NCI-H82 treated with DMSO at 0.1 percent for 48 hours (cell line): ENCODE measurements at regions not wholly inside any gene's neighbourhood (a gene's known extent, or its start where the extent isn't known, plus 50 kb on each side); places are given as distances from the start of the nearest gene placed in this dataset.
A peak's percentile ranks its signal among the peaks of the same experiment; 100 is the strongest.

Source experiments
- DNase-seq: peaks from one replicate; lab custom pipeline; 2025; ENCODE audit not compliant: unreplicated experiment; lab: John Stamatoyannopoulos, UW

DNA sequence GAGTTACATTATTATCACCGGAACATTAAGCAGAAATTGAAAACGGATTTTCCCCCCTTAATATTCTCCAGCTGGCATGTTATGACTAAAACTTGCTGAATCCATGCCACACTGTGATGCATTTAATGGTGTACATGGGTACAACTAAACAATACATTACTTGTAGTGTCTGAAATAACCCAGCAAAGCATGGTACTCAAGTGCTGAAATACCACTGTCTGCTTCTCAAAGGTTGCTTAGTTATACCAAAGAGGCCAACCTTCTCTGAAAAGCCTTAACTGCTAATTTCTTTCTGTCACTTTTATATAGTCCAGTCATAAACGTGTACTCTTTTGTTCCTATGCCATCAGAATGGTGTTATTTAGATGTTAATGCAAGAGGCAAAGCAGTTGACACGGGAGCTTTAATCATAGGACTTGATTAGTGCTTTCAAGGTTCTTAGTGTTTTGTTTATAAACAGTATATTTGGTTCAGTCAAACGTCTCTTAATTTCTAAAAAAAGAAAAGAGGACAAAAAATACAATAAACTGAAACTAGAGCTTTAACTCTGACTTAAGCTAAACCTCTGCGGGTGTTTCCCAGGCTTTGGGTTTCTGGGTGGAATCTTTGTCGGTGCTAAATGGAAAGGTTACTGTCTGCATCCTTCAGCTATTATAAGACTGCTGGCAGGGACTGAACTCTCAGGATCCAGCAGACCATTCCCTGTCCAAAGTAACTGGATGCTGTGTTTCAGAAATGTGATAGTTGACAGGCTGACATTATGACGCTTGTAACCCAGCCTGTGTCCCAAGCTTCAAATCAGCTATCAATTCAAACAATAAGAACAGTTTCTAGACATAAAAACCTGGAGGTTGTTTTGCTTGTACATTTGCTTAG, 202.6 kb downstream of the PPP1R3A start:
- DNase-seq = no peak

DNA sequence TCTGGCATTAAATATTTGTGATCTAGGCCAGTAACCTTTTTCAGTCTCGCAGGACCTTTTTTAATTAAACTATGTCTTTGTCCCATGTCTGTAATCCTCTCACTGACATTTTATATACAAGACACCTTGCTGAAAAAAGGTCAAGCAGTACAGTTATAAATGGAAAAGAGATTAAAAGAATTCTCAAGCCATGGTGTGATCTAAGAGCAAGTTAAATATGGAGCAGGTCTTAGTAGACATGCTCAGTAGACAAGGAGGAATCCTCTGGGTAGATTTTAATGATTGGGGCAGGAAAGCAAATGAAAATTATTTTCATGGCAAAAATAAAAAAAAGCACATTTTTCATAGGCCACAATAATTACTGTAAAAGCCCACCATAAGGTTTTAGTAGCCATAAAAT, 203.5 kb downstream of the PPP1R3A start:
- no peak for DNase-seq

DNA sequence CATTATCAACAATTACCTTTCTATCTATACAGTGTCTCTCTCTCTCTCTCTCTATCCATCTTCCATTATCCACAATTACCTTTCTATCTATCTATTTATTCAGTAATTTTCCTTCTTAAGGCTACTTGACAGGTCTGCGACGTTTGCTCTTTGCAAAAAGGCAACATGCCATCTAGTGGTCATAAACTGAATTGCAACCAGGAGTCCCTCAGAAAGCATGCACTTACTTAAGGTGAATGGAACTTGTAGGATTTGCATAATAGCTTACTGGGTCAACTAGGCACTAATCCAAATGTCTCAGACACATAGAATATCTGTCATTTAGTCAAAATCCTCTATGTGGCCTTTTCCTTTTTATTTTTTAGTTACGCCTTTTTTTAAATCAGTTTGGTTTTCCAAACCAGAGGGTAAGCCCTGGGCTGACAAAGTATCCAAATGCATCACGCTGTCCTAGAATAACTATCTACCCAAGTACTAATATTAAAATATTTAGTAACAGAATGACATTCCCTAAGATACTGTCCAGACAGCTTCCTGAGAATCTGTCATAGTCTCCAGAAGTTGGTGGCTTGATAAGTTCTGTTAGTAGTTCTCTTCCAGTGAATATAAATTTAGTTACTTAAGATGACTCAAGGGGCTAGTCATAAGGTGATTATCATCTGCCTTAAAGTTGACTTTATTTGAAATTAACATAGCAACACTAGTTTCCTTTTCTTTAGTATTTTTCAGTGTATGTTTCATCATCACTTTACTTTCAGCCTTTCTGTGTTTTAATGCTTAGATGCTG, 208.3 kb downstream of the PPP1R3A start:
- peak; percentile 39 for DNase-seq

DNA sequence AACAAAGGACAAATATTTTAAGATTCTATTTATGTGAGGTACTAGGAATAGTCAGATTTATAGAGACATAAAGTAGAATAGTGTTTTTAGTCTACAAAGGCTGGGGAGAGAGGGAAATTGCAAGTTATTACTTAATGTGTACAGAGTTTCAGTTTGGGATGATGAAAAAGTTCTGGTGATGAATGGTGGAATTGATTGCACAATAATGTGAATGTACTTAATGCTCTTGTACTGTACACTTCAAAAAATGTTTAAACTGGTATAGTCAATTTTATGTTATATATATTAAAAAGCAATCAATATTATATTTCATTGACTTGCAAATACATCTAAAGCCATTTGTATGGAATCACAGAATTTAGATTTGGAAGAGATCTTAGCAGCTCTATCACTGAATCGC, 213.4 kb downstream of the PPP1R3A start:
- DNase-seq = no peak

DNA sequence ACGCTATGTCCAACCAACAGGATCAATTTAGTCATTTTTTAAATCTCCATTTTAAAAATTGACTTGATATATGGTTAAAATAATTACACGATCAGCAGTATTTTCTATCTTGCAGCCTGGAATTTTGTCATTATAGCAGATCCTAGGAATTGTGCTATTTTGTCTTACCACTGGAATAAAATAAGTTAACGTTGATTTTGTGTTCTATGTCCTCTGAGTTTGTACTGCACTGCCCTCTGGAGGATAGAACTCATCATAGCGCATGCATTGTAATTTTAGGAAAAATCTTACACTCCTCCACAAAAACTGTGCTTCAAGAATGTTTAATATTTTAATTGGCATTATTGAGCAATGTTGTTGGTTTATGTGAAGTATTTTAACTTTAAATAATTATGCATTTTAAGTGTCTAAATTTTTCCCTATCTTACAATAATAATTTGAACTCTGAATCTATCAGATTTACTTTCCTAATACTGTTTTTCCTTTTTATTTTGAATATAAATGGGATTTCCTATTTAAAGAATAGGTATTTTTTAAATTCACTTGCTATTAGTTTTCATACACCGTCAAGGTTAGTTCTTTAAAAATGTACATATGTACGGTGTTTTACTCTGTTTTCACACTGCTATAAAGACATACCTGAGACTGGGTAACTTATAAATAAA, 220.1 kb downstream of the PPP1R3A start:
- DNase-seq = no peak

DNA sequence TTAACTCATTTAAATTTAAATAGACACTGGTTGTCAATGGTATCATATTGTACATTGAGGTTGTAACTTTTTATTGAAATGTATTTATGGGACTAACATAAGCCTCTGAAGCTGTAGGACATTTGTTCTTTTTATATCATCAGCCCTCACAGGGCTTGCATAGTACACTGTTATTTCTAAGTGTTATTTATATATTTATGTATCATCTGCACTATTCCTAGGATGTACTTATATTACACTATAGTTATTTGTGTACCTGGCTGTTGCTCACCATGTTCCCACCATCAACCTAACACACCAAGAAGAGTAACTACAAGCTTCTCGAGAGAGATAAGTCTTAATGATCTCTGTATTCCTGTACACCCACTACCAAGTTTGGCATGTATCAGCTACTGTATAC, 224.7 kb downstream of the PPP1R3A start:
- DNase-seq = no peak

DNA sequence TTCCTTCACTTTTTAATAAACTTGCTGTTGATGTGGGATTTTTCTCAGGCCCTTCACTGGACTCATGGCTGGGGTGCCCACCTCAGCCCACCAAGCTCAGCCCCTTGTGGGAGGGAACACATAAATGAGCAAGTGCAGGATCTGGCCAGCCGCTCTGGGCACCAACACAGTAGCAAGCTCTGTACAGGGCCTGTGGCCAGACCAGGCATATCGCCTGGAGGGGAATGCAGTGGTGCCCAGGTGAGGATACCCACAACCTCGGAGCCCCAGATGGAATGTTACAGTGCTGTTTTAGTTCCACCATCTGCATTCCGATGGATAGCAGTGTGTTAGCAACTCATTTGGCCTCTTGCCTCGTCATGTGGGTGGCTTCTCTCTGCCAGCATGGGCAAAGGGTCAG, 234.6 kb downstream of the PPP1R3A start:
- DNase-seq = no peak

DNA sequence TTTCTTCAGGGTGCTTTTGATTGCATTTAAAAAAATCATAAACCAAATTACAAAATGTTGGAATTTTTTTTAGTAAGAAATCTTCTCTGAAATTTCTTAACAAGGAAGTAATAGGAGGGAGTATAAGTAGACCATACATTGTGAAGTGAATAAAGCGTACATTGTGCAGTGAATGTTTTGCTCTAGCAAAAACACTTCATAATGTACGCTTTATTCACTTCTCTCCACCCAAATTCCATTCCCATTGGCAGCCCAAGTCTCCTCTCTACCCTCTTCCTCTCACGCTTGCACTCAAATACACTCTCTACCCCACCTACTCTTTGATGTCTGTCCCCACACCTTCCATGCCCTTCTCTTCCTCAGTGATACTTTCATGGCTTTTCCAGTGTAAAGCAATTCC, 241.0 kb downstream of the PPP1R3A start:
- DNase-seq = no peak

DNA sequence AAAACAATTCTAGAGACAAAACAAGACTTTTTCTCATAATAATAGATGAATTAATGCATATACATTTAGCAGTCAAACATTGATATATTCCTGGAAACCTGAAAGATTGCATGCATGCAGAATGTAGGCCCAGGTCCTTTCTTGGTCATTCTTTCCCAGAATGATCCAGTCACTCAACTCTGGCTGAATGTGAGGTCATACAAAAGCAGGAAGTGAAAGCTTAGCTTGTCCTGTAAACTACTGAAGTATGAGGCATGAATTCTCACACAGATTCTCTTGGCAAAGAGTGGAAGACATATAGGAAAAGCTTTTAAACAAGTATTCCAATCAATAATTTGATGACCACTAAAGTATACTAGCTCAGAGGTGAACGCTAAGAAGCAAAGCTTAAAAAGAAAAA, 253.9 kb downstream of the PPP1R3A start:
- DNase-seq = no peak

DNA sequence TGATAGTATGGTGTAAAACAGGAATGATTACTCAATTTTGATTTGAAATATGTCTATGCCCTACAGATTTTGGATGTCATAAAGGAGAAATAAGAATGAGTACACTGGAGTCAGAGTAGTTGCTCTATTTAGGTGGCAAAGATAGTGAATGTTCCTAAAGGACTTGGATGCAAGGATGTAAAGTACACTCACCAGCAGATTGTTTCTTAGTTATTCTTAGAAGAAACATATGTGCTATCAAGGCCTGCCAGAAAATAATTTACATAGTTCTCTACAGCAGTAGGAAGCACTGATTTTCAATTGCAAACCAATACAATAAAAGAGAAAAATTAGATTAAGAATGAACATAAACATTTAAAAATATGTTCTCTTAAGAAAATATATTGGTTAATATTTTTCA, 259.4 kb downstream of the PPP1R3A start:
- no peak for DNase-seq

DNA sequence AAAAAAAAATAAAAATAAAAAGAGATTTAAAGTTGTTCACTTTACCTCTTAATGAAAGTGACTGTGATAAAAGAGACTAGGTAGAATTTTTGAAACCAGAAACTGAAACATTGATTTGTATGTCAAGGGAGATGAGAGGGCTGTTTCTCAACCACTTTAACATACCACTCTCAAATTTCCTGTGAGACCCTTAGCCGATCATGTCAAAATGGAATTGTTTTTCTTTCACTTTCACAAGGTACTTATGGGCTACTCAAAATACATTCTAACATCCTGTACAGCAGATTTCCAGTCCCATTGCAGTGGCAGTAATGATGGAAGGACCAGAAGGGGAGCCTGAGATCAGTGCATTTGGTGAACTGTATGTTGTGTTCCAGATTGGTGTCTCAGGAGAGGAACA, 261.2 kb downstream of the PPP1R3A start:
- DNase-seq = no peak

DNA sequence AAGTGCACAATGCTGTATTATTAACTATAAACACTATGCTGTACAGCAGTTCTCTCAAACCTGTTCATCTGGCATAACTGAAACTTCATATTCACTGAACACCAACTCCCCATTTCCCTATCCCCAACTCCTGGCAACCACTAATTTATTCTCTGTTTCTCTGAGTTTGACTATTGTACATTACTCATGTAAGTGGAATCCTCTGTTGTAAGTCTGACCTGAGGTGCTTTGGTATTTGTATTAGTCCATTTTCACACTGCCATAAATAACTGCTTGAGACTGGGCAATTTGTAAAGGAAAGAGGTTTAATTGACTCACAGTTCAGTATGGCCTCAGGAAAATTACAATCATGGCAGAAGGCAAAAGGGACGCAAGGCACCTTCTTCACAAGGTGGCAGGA, 266.3 kb downstream of the PPP1R3A start:
- no peak for DNase-seq

DNA sequence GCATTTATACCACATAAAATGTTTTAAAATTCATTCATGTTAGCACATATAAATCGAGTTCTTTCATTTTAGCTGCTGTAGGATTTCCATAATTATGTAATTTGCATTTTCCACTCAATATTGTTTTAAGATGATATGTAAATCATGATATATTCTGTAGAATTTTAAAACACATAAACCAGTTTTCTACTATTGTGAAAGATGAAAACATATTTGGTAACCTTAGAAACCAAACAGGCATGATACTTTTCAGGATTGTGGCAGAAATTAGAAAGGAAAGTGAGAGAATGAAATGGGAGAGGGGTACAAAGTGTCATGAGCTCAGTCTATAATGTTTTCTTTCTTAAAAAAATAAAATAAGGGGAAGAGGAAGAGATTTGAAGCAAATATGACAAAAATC, 269.3 kb downstream of the PPP1R3A start:
- no peak for DNase-seq

DNA sequence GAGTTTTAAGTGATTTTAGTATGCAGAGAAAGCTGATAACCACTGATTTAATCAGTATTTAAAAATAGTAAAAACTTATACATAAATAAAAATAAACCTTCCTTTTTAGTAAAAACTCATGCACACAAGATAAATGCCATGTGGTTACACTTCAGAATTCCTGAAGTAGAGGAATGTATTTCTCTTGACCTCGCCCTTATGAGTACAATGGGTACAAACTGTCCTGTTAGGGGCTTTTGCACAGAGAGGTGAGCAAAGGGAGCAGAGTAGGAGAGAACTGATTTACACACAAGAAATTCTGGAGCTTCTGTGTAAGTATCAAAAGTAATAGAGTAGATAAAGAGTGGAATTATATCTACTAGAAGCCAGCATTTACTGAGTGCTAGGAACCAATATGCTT, 279.6 kb downstream of the PPP1R3A start:
- no peak for DNase-seq

DNA sequence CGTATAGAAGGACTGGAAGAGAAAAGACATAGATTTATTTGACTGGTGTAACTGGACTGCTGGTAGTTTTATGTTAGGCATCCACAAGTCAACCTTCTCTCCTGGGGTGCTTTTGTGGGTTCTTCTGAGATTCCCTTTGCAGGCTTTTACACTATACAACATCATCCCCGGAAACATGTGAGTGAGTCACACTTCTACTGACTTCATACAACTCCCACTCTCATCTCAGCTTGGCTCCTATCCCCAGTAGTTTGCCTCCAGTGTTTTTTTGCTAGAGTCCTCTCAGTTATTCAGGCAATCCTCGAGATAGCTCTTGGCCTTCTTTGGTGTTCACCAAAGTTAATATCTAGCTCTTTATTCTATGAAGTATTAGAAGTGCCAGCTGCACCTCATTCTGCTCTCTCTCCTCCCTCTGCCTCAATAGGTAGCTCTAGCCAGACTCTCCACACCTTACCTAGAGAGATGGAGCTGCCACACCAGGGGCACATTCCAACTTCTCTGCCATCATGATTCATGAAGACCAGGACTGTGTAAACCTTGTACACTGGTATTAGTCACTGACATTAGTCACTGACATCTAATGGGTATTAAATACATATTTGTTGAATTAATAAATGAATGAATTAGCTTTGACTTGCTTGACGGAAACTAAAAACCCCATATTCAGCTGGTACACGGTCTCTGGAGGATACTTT, 281.9 kb downstream of the PPP1R3A start:
- DNase-seq = no peak

DNA sequence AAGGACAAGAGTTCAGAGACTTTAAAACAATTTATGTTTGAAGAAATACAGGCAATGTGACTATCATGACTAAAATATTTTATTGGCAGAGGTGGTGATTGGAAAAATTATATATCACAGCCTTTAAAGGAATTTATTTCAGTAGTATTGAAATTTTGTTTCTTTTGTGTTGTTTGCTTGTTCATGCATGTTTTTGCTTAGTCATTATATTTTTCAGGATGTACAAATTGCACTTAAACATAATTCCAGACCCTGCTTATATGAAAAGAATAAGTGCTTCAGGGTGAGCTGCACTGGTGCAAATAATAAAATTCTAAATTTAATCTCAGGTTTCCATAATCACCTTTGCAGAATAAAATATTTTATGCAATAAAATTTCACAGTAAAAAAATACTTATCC, 283.3 kb downstream of the PPP1R3A start:
- no peak for DNase-seq

DNA sequence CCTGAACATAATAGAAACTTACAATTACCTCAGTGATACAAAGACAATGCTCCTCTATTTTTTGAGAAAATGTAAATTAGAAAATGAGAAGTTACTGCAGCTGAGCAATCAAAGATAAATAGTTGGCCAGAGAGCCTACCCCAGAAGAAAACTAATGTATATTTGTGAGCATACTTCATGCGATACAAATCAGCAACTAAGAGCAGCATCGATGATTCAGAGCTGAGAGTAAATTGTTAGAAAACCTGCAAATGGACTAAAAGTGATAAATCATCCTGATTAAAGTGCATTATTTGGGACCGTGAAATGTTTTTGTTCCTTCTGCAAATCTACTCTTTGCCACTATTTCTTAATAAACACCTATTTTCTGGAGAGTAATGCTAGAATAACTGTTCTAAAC, 285.7 kb downstream of the PPP1R3A start:
- no peak for DNase-seq

DNA sequence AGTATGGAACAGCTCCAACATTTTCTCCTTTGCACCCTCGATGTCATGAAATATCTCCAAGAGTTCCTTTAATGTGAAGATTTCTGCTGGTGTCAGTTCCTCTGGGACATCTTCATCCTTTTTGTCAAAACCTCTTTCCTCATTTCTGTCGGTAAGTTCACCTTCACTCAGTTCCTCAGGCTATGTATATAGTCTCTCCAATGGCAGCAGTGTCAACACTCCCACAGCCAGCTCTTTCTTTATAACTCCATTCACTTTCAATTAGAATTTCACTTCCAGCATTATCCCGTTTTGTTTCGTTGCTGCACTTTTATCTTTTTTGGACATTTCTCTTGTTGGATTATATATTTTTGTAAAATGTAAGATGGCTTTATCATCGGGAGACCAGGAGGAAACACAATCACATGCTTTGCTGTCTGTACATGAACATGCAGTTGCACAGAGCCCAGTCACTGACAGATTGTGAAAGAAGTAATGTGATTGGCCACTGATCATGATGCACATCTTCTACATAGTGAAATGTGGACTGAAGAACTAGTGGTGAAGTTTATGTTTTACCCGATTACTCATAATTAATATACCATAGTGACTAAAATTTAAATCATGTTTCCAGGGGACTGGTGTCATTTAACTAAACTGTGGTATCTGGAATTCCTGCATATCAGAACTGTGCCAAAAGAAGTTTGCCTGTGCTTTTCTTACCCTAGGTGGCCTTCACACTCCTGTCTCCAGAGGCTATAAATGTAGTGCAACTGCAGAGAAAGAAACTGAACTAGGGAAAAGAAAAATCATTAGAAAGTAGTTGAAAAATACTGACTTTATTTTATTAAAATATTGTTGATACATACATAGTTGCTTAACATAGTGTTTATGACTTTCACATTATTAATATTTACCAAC, 289.6 kb downstream of the PPP1R3A start:
- no peak for DNase-seq

DNA sequence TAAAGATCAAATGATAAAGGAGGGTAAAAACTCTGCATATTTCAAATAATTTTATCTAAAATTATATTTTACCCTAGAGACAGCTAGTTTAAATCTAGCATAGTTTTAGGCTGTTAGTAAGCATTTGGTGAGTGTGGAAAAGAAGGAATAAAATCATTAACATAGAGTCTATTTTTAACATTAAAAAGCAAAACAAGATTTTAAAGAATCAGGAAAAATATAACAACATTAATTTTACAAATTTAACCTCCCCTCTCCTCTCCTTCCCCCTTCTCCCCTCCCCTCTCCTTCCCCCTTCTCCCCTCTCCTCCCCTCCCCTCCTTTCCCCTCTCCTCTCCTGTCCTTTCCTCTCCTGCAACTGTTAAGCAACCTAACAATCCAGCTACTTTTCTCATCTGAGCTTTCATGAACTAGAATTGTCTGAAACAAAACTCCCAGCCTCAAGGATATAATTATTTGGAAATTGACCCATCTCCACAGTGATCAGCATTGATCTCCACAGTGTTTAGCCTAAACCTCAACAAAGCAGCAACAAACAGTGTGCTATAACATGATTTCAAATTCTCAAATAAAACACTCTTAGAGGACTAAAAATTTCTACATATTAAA, 293.2 kb downstream of the PPP1R3A start:
- no peak for DNase-seq

DNA sequence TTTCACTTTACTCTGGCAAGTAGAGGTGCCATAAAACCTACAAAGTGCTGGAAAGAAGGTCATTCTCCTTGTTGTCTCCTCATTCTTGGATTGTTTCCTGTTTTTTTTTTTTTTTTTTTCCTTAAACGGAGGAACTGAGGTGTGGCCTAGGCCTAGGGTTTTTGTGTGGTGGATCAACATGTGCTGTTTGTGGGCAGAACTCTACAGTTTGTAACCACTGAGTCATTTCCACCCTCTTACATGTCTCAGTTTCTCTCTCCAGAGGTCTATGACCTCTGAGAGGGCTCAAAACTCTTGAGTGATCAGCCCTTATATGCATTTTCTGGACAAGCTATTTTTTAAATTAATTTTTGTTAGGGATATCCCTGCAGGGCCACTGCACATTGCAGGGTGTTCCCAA, 296.0 kb downstream of the PPP1R3A start:
- DNase-seq = no peak
